ENCODE measurements at regions not wholly inside any gene's neighbourhood (a gene's known extent, or its start where the extent isn't known, plus 50 kb on each side); places are given as distances from the start of the nearest gene placed in this dataset.
"Not testable (repeated sequence)": the region's sequence is repeated elsewhere in the genome, so short reads cannot be mapped to it uniquely, and the experiment has no call there.

GRCh38 chr5:157976429-157976828, 117.5 kb upstream of the CLINT1 start:
- ChIA-PET POLR2A (no interaction called here), CTCF (interaction anchor here (1.0 kb wide), 1 partner anchor 121 kb away, joined by 3 read pairs; no protein-coding TSS in a partner anchor)
- TF ChIP-seq CTCF (IDR thresholded peaks at IDR 0.05; ENCODE audit: insufficient read depth, low read length, missing control alignments) = no peak
- H3K4me3 ChIP-seq (ENCODE audit: low read depth, low read length) = no peak overlapping the region
- no peak for DNase-seq (ENCODE audit: low read depth, low spot score)

- no peak overlapping the region for H3K4me3 ChIP-seq (ENCODE audit: low read depth, low read length)
- DNase-seq (ENCODE audit: low read depth, low spot score) = no peak
- POLR2A ChIA-PET = no interaction called here
- CTCF ChIA-PET = interaction anchor here (1.0 to 1.8 kb wide), 3 partner anchors 24 to 117 kb away, joined by 3 to 12 read pairs (median 3); no protein-coding TSS in a partner anchor
- TF ChIP-seq CTCF (IDR thresholded peaks at IDR 0.05; ENCODE audit: insufficient read depth, low read length, missing control alignments) = no peak
Observed at GRCh38 chr5:157972579-157972978, 113.6 kb upstream of the CLINT1 start.

- ChIA-PET CTCF (interaction anchor here (0.8 to 1.8 kb wide), 4 partner anchors 23 to 116 kb away, joined by 3 to 12 read pairs (median 3); no protein-coding TSS in a partner anchor), POLR2A (no interaction called here)
- no peak overlapping the region for H3K4me3 ChIP-seq (ENCODE audit: low read depth, low read length)
- no peak for DNase-seq (ENCODE audit: low read depth, low spot score)
- no peak for TF ChIP-seq CTCF (IDR thresholded peaks at IDR 0.05; ENCODE audit: insufficient read depth, low read length, missing control alignments)
Observed at GRCh38 chr5:157971571-157972216, 112.7 kb upstream of the CLINT1 start.

- H3K4me3 ChIP-seq (ENCODE audit: low read depth, low read length); CTCF ChIA-PET; POLR2A ChIA-PET; DNase-seq (ENCODE audit: low read depth, low spot score): not testable (repeated sequence)
Observed at GRCh38 chr5:157968570-157968969, 109.6 kb upstream of the CLINT1 start.

GRCh38 chr5:157965989-157966388, 107.0 kb upstream of the CLINT1 start:
- H3K4me3 ChIP-seq (ENCODE audit: low read depth, low read length) = no peak overlapping the region
- no peak for TF ChIP-seq CTCF (IDR thresholded peaks at IDR 0.05; ENCODE audit: insufficient read depth, low read length, missing control alignments)
- ChIA-PET CTCF (interaction anchor here (1.3 to 2.0 kb wide), 2 partner anchors 17 to 31 kb away, joined by 3 to 12 read pairs; no protein-coding TSS in a partner anchor), POLR2A (interaction anchor here (0.6 kb wide), 1 partner anchor 8 kb away, joined by 3 read pairs; no protein-coding TSS in a partner anchor)
- no peak for DNase-seq (ENCODE audit: low read depth, low spot score)

- H3K4me3 ChIP-seq (ENCODE audit: low read depth, low read length) = no peak overlapping the region
- ChIA-PET CTCF (interaction anchor here (2.0 kb wide), 1 partner anchor 16 kb away, joined by 12 read pairs; no protein-coding TSS in a partner anchor), POLR2A (no interaction called here)
- TF ChIP-seq CTCF (IDR thresholded peaks at IDR 0.05; ENCODE audit: insufficient read depth, low read length, missing control alignments) = no peak
- no peak for DNase-seq (ENCODE audit: low read depth, low spot score)
Observed at GRCh38 chr5:157965040-157965678, 106.2 kb upstream of the CLINT1 start.
